GM18907 (cell line): ENCODE measurements at regions not wholly inside any gene's neighbourhood (a gene's known extent, or its start where the extent isn't known, plus 50 kb on each side); places are given as distances from the start of the nearest gene placed in this dataset.

Source experiments
- ATAC-seq: cut with Tn5 transposase; IDR thresholded peaks from one replicate; pipeline ENCODE4 v1.9.1; 2021; ENCODE audit warnings: mild to moderate bottlenecking, moderate library complexity; ENCODE audit not compliant: unreplicated experiment

DNA sequence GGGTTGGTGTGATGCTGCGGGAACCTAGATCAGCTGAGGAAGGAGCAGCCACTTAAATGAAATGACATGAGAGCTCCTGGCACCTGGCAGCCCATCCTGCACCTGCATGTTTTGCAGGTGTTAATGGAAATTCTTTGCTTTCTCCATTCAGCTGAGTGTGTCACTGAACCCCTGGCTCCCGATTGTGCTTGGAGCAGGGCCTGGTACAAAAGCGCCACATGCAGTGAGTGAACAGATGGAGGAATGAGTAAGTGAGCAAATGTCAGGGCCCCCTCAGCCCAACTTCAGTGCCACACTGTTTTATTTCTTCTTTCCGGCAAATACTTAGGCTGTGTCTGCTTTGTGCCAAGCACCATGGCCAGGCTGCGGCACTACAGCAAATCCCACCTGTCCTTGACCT, 132.2 kb downstream of the ASB7 start:
- no peak for ATAC-seq

DNA sequence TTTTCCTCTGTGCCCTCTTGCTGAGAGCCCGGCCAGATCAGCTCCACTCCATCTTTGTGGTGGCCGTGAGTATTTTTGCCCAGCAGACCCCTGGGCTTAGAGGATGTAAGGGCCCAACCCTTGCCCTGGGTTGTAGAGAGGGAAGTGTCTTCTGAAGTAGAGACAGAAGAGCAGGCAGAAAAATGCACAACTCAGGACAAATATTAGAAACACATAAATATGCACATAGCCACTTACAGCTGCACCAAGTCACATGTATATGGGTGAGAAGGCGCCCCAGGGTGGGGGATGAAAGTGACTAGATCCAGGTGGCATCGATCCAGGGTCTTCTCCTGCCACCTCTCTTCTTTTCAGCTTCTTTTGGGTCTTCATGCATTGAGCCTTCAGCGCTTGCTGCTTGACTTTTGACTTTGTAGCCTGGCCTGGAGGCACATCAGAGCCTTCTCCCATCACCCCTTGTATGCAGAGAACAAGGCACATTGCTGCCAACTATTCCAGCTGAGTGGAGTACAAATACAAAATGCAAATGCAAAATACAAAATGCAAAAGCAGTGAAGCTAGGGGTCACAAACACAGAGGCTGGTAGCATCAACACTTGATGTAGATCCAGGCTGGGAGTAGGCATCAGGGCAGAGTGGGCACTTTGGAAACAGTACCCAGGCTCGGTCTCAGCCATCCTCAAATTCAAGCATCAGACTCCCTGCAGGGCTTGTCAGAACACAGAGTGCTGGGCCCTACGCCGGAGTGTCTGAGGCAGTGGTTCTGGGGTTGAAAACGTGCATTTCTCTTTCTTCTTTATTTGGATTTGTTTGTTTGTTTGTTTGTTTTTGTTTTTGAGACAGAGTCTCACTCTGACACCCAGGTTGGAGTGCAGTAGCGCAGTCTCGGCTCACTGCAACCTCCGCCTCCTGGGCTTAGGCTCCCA, 133.0 kb downstream of the ASB7 start:
- ATAC-seq: no peak

DNA sequence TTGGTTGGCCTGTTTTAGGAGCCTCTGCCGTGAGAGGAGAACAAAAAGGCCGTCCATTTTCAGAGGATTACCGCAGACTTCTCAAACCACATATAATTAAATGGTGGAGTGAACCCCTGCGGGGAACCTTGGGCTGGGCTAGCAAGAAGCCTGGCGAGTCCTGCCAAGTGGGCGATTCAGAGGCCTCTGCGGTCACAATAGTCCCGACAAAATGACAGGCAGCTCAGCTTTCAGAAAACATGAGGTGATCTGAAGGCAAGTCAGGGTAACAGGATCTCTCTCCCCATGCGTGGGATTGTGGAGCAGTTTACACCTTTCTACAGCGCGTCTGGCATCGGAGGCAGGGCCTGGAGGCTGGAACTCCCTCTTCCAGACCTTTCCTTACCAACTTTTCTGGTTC, 134.8 kb downstream of the ASB7 start:
- no peak for ATAC-seq

DNA sequence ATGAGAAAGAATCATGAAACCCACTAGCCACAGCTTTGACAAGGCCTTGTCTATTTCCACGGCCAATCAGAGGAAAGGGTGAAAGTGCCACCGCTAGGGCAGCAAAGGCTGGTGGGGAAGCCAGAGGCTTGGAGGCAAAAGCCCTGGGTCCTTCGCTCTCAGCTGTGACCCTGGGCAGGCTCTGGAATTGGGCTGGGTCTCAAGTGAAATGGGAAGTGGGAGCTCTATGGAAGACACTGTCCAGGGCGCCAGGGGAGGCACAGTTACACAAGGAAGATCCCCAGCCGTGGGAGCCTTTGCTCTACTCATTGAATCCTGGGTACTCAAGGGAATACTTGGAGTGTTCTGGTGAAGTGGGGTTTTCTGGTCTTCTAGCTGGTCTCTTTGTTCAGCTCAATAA, 136.2 kb downstream of the ASB7 start:
- no peak for ATAC-seq

DNA sequence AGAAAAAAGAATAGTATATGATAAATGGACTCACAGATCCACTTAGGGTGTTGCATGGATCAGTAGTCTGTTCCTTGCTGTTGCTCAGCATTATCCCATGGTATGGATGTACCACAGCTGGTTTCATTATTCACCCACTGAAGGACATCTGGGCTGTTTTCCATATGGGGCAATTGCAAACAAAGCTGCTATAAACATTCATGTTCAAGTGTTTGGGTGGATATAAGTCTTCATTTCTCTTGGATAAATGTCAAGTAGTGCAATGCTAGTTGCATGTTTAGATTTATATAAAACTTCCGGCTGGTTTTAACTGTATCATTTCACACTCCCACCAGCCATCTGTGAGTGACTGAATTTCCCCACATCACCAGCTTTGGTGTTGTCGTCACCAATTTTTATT, 137.7 kb downstream of the ASB7 start:
- no peak for ATAC-seq

DNA sequence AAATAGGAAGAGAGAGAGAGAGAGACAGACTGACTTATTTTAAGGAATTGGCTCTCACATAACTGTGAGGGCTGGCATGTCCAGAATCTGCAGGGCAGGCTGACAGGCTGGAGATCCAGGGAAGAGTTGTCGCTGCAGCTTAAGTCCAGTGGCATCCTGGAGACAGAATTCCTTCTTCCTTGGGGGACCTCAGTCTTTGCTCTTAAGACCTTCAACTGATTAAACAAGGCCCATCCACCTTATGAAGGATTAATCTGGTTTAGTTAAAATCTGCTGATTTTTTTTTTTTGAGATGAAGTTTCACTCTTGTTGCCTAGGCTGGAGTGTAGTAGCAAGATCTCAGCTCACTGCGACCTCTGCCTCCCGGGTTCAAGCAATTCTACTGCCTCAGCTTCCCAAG, 128.0 kb upstream of the ALDH1A3 start:
- no peak for ATAC-seq

DNA sequence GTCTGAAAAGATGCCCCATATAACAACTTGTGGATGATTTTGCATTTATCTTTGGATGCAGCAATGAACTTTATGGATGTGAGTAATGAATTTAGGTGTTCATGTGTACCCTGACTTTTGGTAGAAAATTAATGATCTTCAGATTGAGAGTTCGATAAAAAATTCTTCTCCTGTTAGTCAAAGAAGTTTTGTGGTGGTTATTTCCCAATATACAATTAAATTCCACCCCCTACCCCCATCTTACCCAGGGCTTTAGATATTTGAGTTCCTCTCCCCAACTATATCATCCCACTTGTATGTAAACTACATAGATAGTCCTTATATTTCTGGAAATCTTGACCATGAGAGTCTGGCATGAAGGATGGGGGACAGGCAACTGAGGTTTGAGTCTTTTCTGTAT, 126.1 kb upstream of the ALDH1A3 start:
- ATAC-seq: no peak

DNA sequence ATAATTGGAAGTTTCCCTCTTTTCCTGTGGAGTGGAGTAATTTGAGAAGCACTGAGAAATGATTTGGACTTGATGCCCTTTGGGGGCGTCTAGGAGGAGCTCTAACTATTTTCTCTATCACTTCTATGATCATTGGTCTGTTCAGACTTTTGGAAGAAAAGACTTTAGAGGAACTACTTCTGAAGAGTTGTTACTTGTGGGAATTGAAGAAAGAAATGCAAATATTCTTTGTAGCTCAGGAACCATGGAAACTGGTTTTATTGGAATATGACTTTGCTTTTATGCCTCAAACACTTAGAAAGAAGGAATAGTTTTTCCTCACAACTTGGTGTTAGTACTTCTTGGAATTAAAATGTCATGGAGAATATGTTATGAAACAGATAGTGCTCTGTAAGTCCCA, 122.0 kb upstream of the ALDH1A3 start:
- ATAC-seq: no peak

DNA sequence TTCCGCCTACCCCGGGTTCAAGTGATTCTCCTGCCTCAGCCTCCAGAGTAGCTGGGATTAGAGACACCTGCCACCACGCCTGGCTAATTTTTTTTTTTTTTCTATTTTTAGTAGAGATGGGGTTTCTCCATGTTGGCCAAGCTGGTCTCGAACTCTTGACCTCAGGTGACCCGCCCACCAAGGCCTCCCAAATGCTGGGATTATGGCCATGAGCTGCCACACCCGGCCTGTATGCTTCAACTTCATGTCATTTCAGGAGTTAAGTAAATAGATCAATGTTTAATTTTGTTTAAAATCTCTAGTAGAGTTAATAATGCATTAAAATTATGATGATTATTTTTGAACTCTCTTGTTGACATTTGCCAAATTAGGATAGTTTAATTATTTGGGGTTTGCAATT, 121.1 kb upstream of the ALDH1A3 start:
- ATAC-seq: no peak

DNA sequence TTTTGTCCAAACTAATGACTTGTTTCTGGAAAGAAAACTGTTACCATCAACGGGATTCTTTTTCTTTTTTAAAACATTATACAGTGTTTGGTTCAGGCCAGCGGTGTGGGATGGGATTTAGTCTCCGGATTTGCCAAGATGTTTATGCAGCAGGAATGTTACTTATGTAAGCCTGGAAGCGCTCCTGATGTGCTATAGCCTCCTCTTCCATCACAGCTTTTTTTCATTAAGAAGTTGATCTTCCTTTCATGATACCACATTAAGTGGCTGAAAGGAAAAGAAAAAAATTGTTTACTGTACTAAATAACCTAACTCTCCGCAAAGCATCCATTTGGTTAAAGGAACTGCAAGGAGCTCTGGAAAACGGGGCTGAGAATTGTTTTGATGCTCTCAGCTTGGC, 120.5 kb upstream of the ALDH1A3 start:
- no peak for ATAC-seq

DNA sequence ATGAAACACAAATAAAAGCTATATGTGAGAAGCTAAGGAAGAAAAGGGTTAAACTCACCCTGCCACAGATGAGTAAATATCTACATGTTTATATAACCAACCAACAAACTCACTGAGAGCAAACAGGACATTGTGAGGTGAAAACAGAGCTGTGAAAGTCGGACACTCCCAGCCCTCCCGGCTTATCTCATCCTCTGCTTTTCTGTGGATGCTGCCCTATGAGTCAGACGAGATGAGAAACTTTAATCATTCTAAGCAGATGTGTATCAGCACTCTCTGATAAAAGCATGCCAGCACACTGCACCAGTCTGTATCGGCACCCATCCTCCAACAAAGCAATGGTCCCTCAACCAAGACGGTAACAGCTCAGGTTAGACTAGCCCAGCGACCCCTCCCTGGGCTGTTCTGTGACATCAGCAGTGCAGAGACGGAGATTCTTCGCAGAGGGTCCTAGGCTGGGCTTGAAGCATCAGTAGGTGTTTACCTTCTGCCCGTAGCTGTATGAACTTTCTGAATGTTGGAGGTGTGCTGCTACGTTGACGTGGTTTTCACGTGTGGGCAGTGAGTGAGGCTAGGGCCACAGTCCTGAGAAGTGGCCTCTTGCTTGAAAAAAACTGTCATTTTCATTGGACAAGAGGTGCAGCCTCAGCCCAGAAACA, 119.8 kb upstream of the ALDH1A3 start:
- no peak for ATAC-seq

DNA sequence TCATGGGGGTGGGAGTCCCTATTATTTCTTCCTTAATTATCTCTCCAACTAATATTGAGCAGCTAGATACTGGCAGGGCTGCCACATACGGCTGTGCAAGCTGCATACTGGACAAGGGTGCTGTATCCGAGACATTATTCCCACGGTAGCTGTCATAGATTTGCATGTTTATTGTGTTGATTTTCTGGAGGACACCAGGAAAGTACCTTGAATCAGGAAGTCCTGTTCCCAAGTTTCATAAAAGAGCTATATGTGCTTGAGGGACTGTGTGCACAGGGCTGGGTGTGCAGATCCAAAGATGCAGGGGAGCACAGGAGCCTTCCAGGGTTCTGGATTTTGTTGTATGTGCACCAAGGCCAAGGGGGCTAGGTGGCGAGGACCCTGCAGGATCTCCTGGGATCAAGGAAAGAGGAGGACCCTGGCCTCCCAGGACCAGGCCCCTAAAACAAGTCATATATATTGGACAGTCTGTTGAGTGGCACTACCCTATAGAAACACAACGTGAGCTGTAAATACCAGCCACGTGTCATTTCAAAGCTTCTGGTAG, 119.2 kb upstream of the ALDH1A3 start:
- ATAC-seq: no peak

DNA sequence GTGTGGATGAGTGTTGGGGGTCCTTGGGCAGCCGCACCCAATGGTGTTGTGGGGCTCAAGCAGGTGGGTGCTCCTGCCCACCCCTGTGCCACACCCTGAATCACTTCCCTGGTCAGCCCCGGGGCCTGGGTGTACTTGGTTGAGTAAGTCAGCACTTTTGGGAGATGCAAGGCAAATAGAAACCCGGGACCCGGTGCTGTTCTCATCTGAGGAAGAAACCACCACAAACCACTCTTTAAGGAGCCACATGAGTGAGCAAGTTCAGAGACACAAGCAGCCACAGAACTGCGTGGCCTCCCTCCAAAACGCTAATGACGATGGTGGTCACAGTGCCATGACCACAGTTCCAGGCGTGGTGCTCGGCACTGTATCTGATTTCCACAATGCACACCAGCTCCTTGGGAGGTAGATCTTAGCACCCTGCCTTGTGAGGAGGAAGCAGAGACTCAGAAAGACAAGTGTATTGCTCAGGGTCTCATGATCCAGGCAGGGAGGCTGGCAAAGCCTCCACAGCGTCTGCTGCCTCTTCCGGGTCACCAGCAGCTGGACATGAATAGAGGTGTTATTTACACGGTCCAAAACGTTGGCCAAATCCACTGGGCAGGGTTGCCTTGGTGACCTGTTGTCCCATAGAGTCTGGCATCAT, 118.2 kb upstream of the ALDH1A3 start:
- ATAC-seq: no peak

DNA sequence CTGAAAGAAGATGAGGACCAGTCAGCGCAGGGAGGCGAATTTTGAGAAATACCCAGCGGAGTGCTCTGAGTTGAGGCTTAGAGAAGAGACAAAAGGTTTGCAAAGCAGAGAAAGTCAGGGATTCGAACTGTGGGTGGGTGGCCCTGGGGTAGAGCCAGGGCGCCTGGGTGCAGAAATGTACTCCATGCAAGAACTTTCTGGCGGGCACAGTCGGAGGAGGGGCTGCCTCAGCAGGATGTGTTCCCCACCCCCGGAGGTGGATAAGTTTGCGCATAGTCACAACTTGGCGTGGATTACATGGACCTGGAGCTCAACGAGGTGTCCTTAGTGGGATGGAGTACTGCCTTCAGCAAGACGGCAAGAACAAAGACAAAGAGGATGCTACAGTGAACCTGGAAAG, 117.3 kb upstream of the ALDH1A3 start:
- ATAC-seq: no peak

DNA sequence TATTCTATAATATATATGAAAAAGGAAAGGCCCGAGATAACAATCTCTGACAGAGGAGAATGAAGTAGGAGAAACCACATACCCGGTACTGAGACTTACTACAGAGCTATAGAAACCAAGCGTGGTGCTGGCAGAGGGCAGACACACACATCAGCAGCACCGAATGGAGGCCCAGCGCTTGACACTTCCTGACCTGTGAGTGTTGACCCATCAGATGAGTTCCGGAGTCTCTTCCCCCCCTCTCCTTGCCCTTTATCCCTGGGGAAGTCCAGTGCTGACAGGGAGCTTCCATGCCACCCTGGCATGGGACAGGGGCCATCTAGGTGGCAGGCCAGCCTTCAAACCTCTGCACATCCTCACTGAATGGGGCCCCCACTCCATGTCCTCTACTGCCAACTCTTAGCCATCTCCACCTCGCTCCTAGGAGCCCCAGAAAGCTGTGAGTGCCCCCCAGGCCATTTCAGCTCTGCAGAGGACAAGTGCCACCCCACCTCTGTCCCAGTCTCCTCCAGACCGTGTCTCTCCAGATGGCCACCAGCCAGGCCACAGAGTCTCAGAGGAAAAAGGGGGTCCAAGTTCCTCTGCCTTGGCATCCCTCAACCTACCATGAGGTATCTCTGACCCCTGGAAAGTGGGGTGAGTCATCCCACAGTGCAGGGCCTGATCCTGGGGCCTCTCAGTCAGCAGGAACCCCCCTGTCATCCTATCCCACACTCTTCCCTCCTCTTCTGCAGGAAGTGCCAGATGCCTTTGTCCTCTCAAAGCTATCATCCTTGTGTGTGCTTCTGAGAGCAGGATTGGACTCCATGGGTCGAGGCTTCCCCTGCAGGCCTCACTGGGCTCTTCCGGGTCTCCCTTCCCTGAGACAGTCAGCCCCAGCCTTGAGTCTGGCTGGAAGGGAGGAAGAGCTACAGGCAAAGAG, 116.5 kb upstream of the ALDH1A3 start:
- ATAC-seq: no peak

DNA sequence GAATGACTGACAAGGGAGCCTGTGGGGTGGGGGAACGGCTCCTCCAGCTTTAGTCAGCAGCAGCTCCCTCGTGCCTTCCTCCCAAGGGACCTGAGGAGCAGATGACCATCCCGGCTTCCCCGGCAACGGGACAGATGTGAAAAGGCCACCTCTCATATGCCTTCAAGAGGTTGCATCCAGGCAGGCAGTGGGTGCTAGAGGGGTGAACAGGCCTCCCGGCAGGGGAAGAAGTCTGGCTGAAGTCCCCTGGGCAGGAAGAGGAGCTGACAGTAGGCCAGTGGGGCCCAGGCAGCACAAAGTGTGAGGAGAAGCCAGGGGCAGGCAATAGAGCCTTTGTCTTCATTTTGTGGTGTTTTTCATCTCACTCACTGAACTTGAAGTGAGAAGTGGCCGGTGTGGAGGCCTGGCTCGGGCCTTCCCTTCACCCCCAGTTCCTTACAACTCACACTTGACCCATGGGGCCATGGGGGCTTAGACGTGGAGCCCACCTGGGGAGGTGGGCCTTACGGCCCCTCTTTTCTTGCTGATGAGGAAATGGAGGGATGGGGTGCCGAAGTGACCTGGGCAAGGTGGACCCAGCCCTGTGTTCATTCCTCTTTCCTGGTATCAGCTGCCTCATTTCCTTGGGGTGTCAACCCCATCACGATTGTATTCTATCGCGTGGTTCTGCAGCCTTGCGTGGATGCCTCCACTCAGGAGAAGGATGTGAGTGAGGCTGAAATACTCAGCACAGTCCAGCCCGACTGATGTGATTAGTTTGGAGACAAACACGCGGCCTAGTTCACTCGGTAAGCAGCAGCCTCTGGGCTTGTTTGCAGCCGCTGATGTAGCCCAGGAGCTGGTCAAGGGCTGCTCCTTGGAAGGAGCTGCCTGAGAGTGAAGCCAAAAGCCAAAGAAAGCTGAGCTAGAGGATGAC, 115.5 kb upstream of the ALDH1A3 start:
- no peak for ATAC-seq

DNA sequence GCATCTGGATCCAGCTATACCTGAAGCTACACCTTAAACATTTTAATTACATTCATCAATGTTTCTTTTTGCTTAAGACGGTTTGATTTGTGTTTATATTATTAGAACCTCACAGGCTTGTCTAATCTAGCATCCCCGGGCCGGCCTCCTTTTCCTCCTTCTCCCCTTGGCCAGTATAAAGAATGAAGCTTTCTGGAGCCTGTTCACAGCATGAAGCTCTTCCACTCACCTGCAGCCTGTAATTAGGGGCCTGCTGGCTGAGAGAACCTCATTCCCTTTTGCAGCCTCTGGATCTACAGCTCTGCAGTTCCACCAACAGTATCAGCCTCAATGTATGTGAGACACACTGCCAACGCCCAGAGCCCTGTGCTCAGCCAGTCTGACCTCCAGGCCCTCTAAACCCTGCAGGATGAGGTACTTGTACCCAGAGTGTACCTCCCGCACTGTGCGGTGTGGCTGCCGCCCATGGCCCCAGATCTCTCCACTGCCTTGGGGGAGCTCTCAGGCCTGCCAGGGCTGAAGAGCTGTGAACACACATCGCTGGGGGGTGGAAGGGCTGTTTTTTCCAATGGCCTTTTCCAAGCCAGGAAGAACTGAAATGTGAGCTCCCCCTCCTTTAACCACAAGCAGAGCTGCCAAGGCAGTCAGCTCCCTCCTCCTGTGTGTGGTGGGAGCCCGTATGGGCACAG, 114.7 kb upstream of the ALDH1A3 start:
- ATAC-seq: no peak

DNA sequence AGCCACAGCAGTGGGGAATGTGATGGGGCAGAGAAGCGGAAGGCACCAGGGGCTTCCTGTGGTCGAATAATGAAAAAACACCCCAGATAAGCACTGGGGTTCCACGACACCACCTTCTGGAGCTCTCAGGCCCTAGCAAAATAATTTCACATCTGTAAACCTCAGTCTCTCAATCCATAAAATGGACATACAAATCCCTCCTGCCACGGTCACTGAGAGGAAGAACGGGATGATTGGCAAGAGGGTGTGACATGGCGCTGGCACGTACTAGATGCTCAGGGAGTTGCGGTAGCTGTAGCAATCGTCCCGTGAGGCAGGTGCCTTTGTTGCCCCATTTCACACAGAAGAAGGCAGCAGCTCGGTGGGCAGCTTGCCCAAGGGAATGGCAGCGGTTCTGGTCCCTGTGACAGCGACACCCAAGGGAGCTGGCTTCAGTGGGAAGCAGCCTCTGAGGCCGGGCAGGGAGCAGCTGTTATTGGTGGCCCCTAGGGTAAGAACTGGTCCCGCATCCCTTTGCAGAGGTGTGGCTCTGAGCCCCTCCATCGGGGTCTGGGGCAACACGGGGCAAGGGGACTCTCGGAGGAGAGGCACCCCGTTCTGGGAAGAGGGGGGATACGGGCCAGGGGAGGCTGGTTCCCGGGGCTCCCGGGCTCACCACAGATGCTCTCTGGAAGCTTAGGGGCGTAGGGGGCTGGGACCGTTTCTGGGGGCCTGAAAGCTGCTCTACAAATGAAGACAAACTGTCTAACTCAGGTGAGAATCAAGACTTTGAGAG, 114.0 kb upstream of the ALDH1A3 start:
- no peak for ATAC-seq
